ENCODE measurements at regions not wholly inside any gene's neighbourhood (a gene's known extent, or its start where the extent isn't known, plus 50 kb on each side); places are given as distances from the start of the nearest gene placed in this dataset.

GRCh38 chr14:44036248-44036647 is 470.8 kb downstream of the FSCB start:
- no peak for ATAC-seq
- no peak for TF ChIP-seq POU6F1 (CRISPR knock-in tag; IDR thresholded peaks at IDR 0.05; ENCODE audit: borderline replicate concordance, low read depth)

GRCh38 chr14:44035707-44036106 is 471.4 kb downstream of the FSCB start:
- TF ChIP-seq ZC3H10 (CRISPR knock-in tag; IDR thresholded peaks at IDR 0.05) = no peak
- no peak for TF ChIP-seq ZFP3 (CRISPR knock-in tag; IDR thresholded peaks at IDR 0.05)
- no peak for TF ChIP-seq OSR1 (CRISPR knock-in tag; IDR thresholded peaks at IDR 0.05)
- TF ChIP-seq TCF4 (CRISPR knock-in tag; IDR thresholded peaks at IDR 0.05; ENCODE audit: borderline replicate concordance) = no peak
- TF ChIP-seq, protein P1, sequence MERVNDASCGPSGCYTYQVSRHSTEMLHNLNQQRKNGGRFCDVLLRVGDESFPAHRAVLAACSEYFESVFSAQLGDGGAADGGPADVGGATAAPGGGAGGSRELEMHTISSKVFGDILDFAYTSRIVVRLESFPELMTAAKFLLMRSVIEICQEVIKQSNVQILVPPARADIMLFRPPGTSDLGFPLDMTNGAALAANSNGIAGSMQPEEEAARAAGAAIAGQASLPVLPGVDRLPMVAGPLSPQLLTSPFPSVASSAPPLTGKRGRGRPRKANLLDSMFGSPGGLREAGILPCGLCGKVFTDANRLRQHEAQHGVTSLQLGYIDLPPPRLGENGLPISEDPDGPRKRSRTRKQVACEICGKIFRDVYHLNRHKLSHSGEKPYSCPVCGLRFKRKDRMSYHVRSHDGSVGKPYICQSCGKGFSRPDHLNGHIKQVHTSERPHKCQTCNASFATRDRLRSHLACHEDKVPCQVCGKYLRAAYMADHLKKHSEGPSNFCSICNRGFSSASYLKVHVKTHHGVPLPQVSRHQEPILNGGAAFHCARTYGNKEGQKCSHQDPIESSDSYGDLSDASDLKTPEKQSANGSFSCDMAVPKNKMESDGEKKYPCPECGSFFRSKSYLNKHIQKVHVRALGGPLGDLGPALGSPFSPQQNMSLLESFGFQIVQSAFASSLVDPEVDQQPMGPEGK (CRISPR knock-in tag; IDR thresholded peaks at IDR 0.05; ENCODE audit: borderline replicate concordance) = no peak
- no peak for TF ChIP-seq RARB (CRISPR knock-in tag; IDR thresholded peaks at IDR 0.05)
- ATAC-seq = no peak

- TF ChIP-seq ARNTL (CRISPR knock-in tag; IDR thresholded peaks at IDR 0.05; ENCODE audit: borderline replicate concordance, low read depth) = no peak
- no peak for TF ChIP-seq ZNF565 (CRISPR knock-in tag; conservative IDR thresholded peaks at IDR 0.05; ENCODE audit: low read depth)
- no peak for TF ChIP-seq CREB5 (CRISPR knock-in tag; IDR thresholded peaks at IDR 0.05; ENCODE audit: low read depth)
- TF ChIP-seq RARB (CRISPR knock-in tag; IDR thresholded peaks at IDR 0.05) = no peak
- TF ChIP-seq TOX (CRISPR knock-in tag; IDR thresholded peaks at IDR 0.05; ENCODE audit: borderline replicate concordance) = no peak
- TF ChIP-seq ZNF70 (CRISPR knock-in tag; IDR thresholded peaks at IDR 0.05) = no peak
- TF ChIP-seq CSDC2 (CRISPR knock-in tag; IDR thresholded peaks at IDR 0.05) = no peak
- no peak for TF ChIP-seq SNAI2 (CRISPR knock-in tag; IDR thresholded peaks at IDR 0.05)
- TF ChIP-seq ISL1 (CRISPR knock-in tag; IDR thresholded peaks at IDR 0.05) = no peak
- TF ChIP-seq ZFP30 (CRISPR knock-in tag; IDR thresholded peaks at IDR 0.05) = no peak
- no peak for TF ChIP-seq PPARA (CRISPR knock-in tag; IDR thresholded peaks at IDR 0.05; ENCODE audit: borderline replicate concordance)
- TF ChIP-seq TCF4 (CRISPR knock-in tag; IDR thresholded peaks at IDR 0.05; ENCODE audit: borderline replicate concordance) = no peak
- TF ChIP-seq ZFP3 (CRISPR knock-in tag; IDR thresholded peaks at IDR 0.05) = no peak
- no peak for TF ChIP-seq ZC3H10 (CRISPR knock-in tag; IDR thresholded peaks at IDR 0.05)
- TF ChIP-seq POU6F1 (CRISPR knock-in tag; IDR thresholded peaks at IDR 0.05; ENCODE audit: borderline replicate concordance, low read depth) = no peak
- no peak for TF ChIP-seq GLIS3 (CRISPR knock-in tag; IDR thresholded peaks at IDR 0.05)
- ATAC-seq = no peak
Measured at GRCh38 chr14:44030831-44031383, 476.2 kb downstream of the FSCB start.

- ATAC-seq = no peak
- TF ChIP-seq ZNF8 (CRISPR knock-in tag; IDR thresholded peaks at IDR 0.05) (no peak), OSR1 (CRISPR knock-in tag; IDR thresholded peaks at IDR 0.05) (no peak), TCF4 (CRISPR knock-in tag; IDR thresholded peaks at IDR 0.05; ENCODE audit: borderline replicate concordance) (no peak), ZNF70 (CRISPR knock-in tag; IDR thresholded peaks at IDR 0.05) (no peak), ZC3H10 (CRISPR knock-in tag; IDR thresholded peaks at IDR 0.05) (no peak), ESRRG (CRISPR knock-in tag; IDR thresholded peaks at IDR 0.05) (no peak), ZFP30 (CRISPR knock-in tag; IDR thresholded peaks at IDR 0.05) (no peak), TSHZ2 (CRISPR knock-in tag; IDR thresholded peaks at IDR 0.05) (no peak), GLIS3 (CRISPR knock-in tag; IDR thresholded peaks at IDR 0.05) (no peak), CSDC2 (CRISPR knock-in tag; IDR thresholded peaks at IDR 0.05) (no peak), BACH2 (CRISPR knock-in tag; IDR thresholded peaks at IDR 0.05; ENCODE audit: borderline replicate concordance) (no peak), ZNF565 (CRISPR knock-in tag; conservative IDR thresholded peaks at IDR 0.05; ENCODE audit: low read depth) (no peak), PPARA (CRISPR knock-in tag; IDR thresholded peaks at IDR 0.05; ENCODE audit: borderline replicate concordance) (no peak), SNAI2 (CRISPR knock-in tag; IDR thresholded peaks at IDR 0.05) (no peak)
- TF ChIP-seq, protein P2, sequence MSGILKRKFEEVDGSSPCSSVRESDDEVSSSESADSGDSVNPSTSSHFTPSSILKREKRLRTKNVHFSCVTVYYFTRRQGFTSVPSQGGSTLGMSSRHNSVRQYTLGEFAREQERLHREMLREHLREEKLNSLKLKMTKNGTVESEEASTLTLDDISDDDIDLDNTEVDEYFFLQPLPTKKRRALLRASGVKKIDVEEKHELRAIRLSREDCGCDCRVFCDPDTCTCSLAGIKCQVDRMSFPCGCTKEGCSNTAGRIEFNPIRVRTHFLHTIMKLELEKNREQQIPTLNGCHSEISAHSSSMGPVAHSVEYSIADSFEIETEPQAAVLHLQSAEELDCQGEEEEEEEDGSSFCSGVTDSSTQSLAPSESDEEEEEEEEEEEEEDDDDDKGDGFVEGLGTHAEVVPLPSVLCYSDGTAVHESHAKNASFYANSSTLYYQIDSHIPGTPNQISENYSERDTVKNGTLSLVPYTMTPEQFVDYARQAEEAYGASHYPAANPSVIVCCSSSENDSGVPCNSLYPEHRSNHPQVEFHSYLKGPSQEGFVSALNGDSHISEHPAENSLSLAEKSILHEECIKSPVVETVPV (CRISPR knock-in tag; IDR thresholded peaks at IDR 0.05) = no peak
- TF ChIP-seq, protein P1 (CRISPR knock-in tag; IDR thresholded peaks at IDR 0.05; ENCODE audit: borderline replicate concordance) = no peak
Measured at GRCh38 chr14:44029933-44030332, 477.1 kb downstream of the FSCB start.
